ENCODE measurements at regions not wholly inside any gene's neighbourhood (a gene's known extent, or its start where the extent isn't known, plus 50 kb on each side); places are given as distances from the start of the nearest gene placed in this dataset.

- H2AFZ ChIP-seq (ENCODE audit: low read length) = no peak overlapping the region
- H3K9me3 ChIP-seq (ENCODE audit: insufficient read depth in 2 of 2, low read depth in 1 of 2, low read length in 1 of 2) = no peaks in the 10 kb centered on the region
- H3K27ac ChIP-seq (ENCODE audit: low read depth, low read length) = no peak overlapping the region
- no peak overlapping the region for H4K91ac ChIP-seq (replicated peaks; ENCODE audit: insufficient read length, low read length)
- no peak overlapping the region for H3K18ac ChIP-seq (ENCODE audit: extremely low read depth, low read length)
- H3K9ac ChIP-seq (replicated peaks in 1 of 4; ENCODE audit: extremely low read depth in 1 of 4, low read depth in 3 of 4, low read length in 3 of 4) = no peak overlapping the region
- 74% methylated on average over 2 of the region's 2 CpGs; no CpG with 5 or more reads in 1 of the 2 experiments for WGBS, 2 experiments (ENCODE audit: extremely low coverage in 1 of 2, insufficient coverage in 1 of 2, insufficient read length in 1 of 2, insufficient replicate concordance in 2 of 2, low coverage in 1 of 2, low lambda C conversion rate in 2 of 2, missing lambda C conversion rate in 1 of 2)
- no peaks in the 10 kb centered on the region for H4K20me1 ChIP-seq (replicated peaks in 1 of 2; ENCODE audit: control insufficient read depth in 1 of 2, insufficient read depth in 2 of 2, low read length in 2 of 2)
- ChIA-PET POLR2A (ENCODE audit: partially characterized antibody) (no interaction called here), CTCF (ENCODE audit: partially characterized antibody) (interaction anchor here (0.5 kb wide), 1 partner anchor 1598 kb away, joined by 3 read pairs; no protein-coding TSS in a partner anchor)
- H3K4me3 ChIP-seq (ENCODE audit: extremely low read depth in 1 of 4, insufficient read depth in 2 of 4, low read depth in 3 of 4, low read length in 4 of 4) = no peak overlapping the region
- H2BK15ac ChIP-seq (ENCODE audit: low read length) = no peak overlapping the region
- no peak overlapping the region for H3K56ac ChIP-seq (replicated peaks; ENCODE audit: insufficient read length, low read depth, low read length)
- H4K8ac ChIP-seq (ENCODE audit: extremely low read depth, insufficient read depth, low read length) = no peak overlapping the region
- H3K4ac ChIP-seq (replicated peaks; ENCODE audit: insufficient read length, low read depth, low read length) = no peak overlapping the region
- H2BK12ac ChIP-seq (ENCODE audit: low read depth, low read length) = no peak overlapping the region
- no peak for TF ChIP-seq EZH2 (IDR thresholded peaks at IDR 0.05; ENCODE audit: low read depth, low read length, severe bottlenecking)
- TF ChIP-seq SIRT6 (IDR thresholded peaks at IDR 0.05; ENCODE audit: low read length) = no peak
- no peak for TF ChIP-seq POU5F1 (IDR thresholded peaks at IDR 0.05; ENCODE audit: low read depth, low read length)
- TF ChIP-seq SP4 (IDR thresholded peaks at IDR 0.05; ENCODE audit: low read length) = no peak
- TF ChIP-seq HDAC2 (IDR thresholded peaks at IDR 0.05; ENCODE audit: borderline replicate concordance in 1 of 2, low read depth in 2 of 2, low read length in 2 of 2) = no peak
- TF ChIP-seq JUND (IDR thresholded peaks at IDR 0.05; ENCODE audit: low read length) = no peak
- TF ChIP-seq RFX5 (IDR thresholded peaks at IDR 0.05; ENCODE audit: borderline replicate concordance, low read depth, low read length) = no peak
- no peak overlapping the region for H3K23ac ChIP-seq (ENCODE audit: insufficient read length)
- no peaks in the 10 kb centered on the region for H3K79me1 ChIP-seq (ENCODE audit: low read depth, low read length)
- no peak for DNase-seq (ENCODE audit: low read depth in 1 of 2, low spot score in 2 of 2)
- no peak overlapping the region for H2BK120ac ChIP-seq (replicated peaks; ENCODE audit: low read depth, low read length)
- no peaks in the 10 kb centered on the region for H3K23me2 ChIP-seq (ENCODE audit: low read depth, low read length)
- no peak overlapping the region for H3K14ac ChIP-seq (ENCODE audit: insufficient read length)
- no peak overlapping the region for H2BK20ac ChIP-seq (ENCODE audit: low read length)
- H3K36me3 ChIP-seq (ENCODE audit: control insufficient read depth in 2 of 4, insufficient read depth in 4 of 4, low read length in 3 of 4) = no peaks in the 10 kb centered on the region
- H2AK5ac ChIP-seq (ENCODE audit: low read depth, low read length) = no peak overlapping the region
- no peaks in the 10 kb centered on the region for H3K4me1 ChIP-seq (replicated peaks in 1 of 4; ENCODE audit: control insufficient read depth in 3 of 4, insufficient read depth in 4 of 4, low read length in 3 of 4)
- no peak overlapping the region for H2BK5ac ChIP-seq (ENCODE audit: low read depth, low read length)
- FAIRE-seq = no peak
- no peaks in the 10 kb centered on the region; a peak in 1 of 7 replicates for H3K27me3 ChIP-seq (replicated peaks in 1 of 4; ENCODE audit: control insufficient read depth in 3 of 4, extremely low read depth in 1 of 4, insufficient read depth in 3 of 4, low read length in 3 of 4)
- no peak overlapping the region for H4K5ac ChIP-seq (ENCODE audit: insufficient read length, low read depth, low read length)
- no peaks in the 10 kb centered on the region for H3K79me2 ChIP-seq (ENCODE audit: control insufficient read depth in 1 of 2, insufficient read depth in 2 of 2, low read length in 2 of 2)
- no peak overlapping the region for H3K4me2 ChIP-seq (ENCODE audit: insufficient read depth in 1 of 2, low read depth in 2 of 2, low read length in 2 of 2)
Observed at GRCh38 chr6:160812097-160812496, 110.1 kb downstream of the PLG start.
